DMS53 (cell line): ENCODE measurements at regions not wholly inside any gene's neighbourhood (a gene's known extent, or its start where the extent isn't known, plus 50 kb on each side); places are given as distances from the start of the nearest gene placed in this dataset.

Source experiments
- DNase-seq: peaks from one replicate; lab custom pipeline; 2025; lab: John Stamatoyannopoulos, UW

- no peak for DNase-seq
Observed at GRCh38 chr6:146903451-146903850, 300.8 kb upstream of the STXBP5 start.

- no peak for DNase-seq
Observed at GRCh38 chr6:146904596-146904995, 299.6 kb upstream of the STXBP5 start.

- peak; percentile 41 for DNase-seq
Observed at GRCh38 chr6:146905181-146905704, 299.0 kb upstream of the STXBP5 start.

DNA sequence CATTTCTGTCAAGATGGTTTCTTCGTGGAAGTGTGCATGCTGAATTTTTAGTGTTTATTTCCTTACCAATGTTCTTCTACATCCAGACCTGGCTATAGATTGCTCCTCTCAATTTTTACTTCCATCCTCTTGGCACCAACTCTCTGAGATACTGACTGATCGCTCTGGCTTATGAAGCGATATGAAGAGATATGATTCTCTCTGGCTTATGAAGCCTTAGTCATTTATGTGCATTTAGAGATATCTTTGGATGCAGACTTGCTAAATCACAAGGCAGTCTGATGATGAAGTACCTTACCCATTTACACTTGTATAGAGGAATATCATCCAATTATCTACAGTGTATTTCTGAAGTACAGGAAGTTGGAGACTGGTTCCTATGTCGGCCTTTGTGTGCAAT, 295.4 kb upstream of the STXBP5 start:
- no peak for DNase-seq

GRCh38 chr6:146909376-146909775, 294.8 kb upstream of the STXBP5 start:
- DNase-seq: no peak

DNA sequence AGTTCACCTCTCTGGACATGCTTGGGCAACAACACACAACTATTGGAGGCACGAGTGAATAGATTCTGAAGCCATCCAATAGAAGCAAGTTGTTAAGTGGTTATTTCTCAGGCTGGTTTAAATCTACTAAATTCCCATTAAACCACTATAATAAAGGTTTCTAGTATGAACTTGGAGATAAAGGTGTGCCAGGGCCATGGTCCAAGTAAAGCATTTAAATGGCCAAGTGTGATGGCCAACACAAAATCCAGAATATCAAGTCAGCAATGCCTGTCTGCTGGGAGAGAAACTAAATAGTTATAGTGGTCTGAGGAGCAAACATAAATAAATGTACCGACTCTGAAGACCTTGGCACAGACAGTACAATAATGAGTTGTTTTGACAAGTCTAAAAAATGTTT, 294.3 kb upstream of the STXBP5 start:
- DNase-seq: no peak

DNA sequence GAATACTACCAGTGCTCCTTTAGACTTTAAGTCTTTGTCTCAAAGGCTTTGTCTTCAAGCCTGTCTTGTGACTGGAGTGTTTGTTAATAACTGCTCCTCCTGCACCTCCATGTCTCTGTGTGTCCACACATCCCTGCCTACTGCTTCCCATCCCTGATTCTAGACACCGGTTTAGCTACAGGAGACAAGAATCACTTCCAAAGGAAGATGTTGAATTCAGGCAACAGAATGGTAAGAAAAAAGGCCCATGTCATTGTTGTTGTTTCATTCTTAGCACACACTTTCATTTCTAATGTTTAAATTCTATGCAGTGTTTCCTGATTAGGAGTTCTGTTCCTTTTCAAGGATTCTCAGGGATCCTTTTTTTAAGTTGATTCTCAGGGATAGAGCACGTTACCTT, 293.6 kb upstream of the STXBP5 start:
- no peak for DNase-seq

- DNase-seq: no peak
Observed at GRCh38 chr6:146911635-146912215, 292.5 kb upstream of the STXBP5 start.

- no peak for DNase-seq
Observed at GRCh38 chr6:146912730-146913685, 291.2 kb upstream of the STXBP5 start.

DNA sequence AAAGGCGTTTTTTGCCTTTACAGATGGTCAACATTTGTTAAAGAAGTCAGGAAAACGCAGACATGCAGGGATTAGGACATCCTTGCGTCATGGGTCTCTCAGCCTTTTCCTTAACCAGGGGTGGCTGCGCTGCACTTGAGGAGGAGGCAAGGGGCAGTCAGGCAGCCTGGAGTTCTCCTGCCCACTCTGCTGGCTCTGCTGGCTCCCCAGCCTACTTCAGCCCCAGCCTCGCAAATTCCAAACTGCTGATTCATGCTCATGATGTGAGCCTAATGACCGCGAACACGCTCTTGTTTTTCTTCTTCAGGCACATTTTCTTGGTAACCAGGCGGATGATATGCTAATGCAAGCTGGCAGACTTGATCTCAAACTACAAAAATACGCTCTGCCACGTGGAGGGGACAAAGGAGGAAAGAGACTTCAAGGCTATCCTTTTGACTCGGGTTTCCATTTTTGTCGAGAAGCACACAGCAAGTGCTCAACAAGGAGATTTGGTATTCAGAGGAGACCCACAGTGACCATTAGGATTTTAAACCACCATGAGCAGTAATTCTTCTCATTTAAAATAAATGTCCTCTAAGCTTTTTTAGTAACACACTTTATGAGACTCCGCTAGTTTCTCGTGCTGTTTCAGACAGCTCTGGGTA, 290.3 kb upstream of the STXBP5 start:
- DNase-seq: peak; percentile 50

GRCh38 chr6:146914489-146915483, 289.4 kb upstream of the STXBP5 start:
- no peak for DNase-seq

DNA sequence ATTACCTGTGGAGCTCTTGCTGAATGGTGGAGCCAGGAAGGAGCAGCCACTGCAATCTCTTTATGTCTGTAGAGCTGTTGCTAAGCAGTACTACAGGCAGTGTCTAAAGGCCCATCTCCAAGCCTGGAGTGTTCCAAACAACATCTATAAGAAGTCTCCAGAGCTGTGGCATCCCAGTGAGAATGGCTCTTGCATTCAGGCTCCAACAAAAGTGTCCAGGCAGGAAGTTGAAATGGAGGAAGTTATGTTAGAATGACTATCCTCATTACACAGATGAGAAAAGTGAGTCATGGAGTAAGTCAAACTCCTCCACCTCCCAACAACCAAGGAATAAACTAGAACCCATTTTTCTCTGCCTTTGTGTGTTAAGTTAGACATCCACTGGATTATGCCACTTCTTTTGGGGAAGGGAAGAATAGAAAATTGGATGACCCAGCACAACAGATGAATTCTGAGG, 288.5 kb upstream of the STXBP5 start:
- DNase-seq: peak; percentile 15

GRCh38 chr6:146916435-146917025, 287.7 kb upstream of the STXBP5 start:
- DNase-seq: no peak

DNA sequence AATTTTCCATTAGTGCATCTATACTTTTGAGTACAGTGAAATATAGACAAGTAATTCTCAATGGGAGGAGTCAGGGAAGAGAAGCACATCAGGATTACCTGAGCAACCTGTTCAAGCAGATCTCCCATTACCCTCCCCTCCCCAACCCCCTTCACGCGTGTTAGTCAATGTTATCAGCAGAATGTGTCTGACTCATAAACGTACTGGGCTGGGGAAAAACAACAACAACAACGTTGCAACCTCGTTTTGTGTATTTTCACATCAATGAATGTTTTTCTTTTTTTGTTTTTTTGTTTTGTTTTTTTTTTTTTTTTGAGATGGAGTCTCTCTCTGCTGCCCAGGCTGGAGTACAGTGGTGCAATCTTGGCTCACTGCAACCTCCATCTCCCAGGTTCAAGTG, 287.0 kb upstream of the STXBP5 start:
- no peak for DNase-seq

DNA sequence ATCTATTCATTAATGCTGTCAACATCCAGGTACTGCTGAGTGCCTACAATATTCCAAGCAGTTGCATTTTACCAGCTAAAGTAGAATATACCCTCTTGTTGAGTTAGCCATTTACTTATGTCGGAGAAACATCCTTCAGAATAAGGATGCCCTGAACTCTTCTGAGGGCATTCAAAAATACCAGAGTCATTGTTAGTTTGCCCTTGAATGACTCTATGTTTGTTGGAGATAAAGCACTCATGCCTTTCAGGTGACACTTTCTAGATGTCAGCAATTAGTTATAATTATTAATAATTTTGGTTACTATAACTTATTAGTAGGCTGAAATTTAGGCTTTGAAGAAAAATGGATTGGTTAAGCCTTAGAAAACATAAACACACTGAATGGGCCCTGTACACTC, 286.2 kb upstream of the STXBP5 start:
- DNase-seq: no peak

- no peak for DNase-seq
Observed at GRCh38 chr6:146919017-146919416, 285.2 kb upstream of the STXBP5 start.

DNA sequence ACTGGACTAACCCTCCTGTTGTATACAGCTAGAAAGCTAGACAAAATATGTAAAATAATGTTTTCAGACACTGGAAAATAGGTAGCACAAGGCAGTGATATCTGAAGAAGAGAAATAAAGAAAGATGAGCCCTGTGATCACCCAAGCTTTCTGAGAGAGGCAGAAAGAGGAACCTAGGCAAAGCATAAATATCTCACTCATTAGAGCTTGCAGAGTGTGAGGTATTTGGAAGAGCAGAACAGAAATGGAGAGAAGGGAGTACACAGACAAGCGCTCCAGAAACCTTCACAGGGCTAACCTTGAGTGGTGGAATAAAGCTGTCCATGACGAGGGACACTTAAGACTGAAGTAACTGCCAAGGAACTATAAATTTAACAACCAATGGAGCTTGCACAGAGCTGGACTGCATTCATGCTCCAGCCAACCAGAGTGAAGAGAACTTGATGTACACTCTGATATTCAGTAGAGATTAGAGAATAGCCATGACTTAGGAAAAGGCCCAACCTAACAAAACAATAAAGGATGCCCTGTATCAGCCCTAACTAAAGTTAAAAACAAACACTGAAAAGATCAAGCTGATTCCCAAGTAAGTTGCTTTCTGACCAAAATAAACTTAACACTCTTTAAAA, 280.9 kb upstream of the STXBP5 start:
- no peak for DNase-seq

DNA sequence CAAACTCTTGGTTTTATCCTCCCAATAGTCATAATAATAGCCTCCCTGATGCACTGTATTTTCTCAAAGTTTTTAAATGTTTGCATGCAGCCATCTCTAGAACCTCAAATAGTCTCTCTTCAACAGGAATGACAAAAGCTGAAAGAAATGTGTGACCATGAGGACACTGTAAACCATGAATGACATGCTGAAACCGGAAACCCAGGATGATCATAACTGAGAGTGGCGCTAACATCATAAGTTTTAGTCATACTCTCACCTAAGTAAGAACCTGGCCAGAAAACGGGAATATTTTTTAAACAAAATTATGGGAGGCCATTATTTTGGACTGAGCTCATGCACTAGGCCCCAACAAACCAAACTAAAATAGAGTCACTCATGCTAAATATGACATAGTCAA, 278.4 kb upstream of the STXBP5 start:
- no peak for DNase-seq

DNA sequence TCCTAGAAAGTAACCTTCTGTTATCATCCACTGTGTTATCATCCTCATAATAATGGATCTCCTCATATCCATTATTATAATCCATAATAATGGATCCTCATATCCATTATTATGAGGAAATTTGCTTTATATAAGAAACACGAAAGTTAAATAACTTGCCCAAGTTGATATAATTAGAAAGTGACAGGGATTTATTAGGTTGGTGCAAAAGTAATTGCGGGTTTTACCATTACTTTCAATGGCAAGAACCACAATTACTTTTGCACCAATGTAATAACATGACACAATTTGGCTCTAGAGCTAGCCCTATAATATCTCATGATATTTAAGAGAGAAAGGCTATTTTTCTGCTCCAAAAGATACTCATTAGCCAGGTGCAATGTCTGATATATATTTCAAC, 275.7 kb upstream of the STXBP5 start:
- DNase-seq: no peak

GRCh38 chr6:146931214-146931613, 273.0 kb upstream of the STXBP5 start:
- peak; percentile 7 for DNase-seq

GRCh38 chr6:146937316-146937715, 266.9 kb upstream of the STXBP5 start:
- DNase-seq: peak; percentile 1
